DLD1 (cell line): ENCODE measurements at regions not wholly inside any gene's neighbourhood (a gene's known extent, or its start where the extent isn't known, plus 50 kb on each side); places are given as distances from the start of the nearest gene placed in this dataset.
"Not testable (repeated sequence)": the region's sequence is repeated elsewhere in the genome, so short reads cannot be mapped to it uniquely, and the experiment has no call there.

Experiments used
- in situ Hi-C: cut with HindIII; loops from 2 replicates; pipeline ENCODE4 v1.10.0; 2017; ENCODE audit warnings: low sequenced_read_pairs

GRCh38 chr1:91099746-91100621, 78.1 kb upstream of the ZNF644 start:
- in situ Hi-C loops = no loop called here

GRCh38 chr1:91098299-91098906, 76.6 kb upstream of the ZNF644 start:
- in situ Hi-C loops = no loop called here

DNA sequence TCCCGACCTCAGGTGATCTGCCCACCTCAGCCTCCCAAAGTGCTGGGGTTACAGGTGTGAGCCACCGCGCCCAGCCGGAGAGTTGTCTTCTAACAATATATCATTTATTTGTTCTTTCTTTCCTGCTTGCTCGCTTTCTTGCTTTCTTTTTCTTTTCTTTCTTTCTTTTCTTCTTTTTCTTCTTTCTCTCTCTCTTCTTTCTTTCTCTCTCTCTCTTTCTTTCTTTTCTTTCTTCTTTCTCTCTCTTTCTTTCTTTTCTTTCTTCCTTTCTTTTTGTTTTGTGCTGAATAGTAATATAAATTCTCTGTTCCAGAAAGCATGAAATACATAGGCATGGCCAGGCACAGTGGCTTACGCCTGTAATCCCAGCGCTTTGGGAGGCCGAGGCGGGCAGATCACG, 73.5 kb upstream of the ZNF644 start:
- in situ Hi-C loops = not testable (repeated sequence)

GRCh38 chr1:91092503-91092902, 70.7 kb upstream of the ZNF644 start:
- in situ Hi-C loops = loop anchor here (5.0 kb wide), 1 partner anchor 55 kb away; no protein-coding TSS in a partner anchor

DNA sequence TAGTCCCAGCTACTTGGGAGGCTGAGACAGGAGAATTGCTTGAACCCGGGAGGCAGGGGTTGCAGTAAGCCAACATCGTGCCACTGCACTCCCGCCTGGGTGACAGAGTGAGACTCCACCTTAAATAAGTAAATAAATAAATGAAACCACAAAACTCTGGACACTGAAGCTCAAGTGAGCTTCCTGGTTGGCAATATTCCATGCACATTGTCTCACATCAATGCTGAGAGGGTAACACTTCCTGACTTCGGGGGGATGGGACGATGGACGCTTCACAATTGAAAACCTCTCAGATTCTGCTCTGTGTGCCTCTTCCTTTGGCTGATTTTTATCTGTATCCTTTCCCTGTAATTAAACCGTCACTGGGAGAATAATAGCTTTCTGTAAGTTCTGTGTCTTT, 70.0 kb upstream of the ZNF644 start:
- in situ Hi-C loops = loop anchor here (5.0 kb wide), 1 partner anchor 55 kb away; no protein-coding TSS in a partner anchor

DNA sequence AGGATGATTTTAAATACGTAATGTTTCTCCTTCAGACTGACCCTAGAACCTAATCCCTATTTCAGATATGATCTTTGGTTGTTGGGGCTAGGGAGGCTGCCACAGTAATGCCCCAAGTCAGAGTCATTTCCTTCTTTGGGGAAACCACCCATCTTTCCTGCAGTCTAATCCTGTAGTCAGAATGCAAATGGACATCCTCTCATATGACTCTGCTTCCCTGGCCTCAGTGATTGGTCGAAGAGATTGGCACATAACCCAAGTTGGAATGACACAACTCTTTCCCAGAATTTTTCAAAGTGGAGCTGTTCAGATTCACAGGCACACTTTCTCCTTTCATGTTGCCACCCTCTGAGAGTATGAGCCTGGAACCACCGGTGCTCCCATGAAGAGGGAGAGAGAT, 58.8 kb upstream of the ZNF644 start:
- in situ Hi-C loops = no loop called here

DNA sequence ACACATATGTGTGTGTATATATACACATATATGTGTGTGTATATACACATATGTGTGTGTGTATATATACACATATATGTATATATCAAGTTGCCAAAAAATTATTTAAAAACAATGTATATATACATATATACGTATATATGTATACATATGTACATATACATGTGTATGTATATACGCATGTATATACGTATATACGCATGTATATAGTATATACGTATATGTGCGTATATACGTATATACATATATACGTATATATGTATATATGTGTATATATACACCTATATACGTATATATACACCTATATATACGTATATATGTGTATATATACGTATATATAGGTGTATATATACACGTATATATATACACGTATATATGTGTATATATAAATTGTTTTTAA, 57.0 kb upstream of the ZNF644 start:
- in situ Hi-C loops = no loop called here

- in situ Hi-C loops = no loop called here
Measured at GRCh38 chr1:91076834-91077233, 55.0 kb upstream of the ZNF644 start.

DNA sequence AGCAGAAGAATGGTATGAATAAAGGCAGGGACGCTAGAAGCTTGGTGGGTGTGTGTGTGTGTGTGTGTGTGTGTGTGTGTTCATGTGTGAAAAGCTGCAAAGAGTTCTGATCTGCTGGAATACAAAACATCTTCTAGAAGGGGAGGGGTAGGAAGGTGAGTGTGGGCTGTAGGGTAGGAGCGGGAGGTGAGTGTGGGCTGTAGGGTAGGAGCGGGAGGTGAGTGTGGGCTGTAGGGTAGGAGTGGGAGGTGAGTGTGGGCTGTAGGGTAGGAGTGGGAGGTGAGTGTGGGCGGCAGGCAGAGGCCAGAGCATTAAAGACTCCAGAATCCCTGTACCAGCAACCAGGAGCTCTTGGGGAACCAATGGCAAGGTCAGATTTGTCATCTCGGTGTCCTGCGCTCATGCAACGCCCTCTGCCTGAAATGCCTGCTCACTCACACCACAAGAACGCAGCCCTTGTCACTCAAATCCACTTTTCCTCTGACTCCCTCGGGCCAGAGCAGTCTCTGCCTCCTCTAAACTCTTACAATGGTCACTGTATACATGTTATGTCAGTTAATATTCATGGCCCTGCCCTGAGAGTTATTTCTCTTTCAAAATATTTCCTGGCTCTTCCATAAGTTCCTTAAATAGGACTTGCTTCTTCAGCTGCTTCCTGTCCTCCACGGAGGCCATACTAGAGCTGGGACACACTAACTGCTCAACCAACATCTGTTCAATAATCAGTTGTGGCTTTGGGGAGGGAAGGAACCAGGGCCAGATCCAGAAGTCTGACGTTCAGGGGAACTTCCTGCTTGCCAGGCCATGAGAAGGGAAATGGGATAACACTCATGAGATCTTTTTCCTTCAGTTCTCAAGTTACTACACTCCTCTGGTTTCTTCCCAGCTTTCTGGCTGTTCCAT, 53.6 kb upstream of the ZNF644 start:
- in situ Hi-C loops = no loop called here

GRCh38 chr1:91073299-91073698, 51.5 kb upstream of the ZNF644 start:
- in situ Hi-C loops = no loop called here

DNA sequence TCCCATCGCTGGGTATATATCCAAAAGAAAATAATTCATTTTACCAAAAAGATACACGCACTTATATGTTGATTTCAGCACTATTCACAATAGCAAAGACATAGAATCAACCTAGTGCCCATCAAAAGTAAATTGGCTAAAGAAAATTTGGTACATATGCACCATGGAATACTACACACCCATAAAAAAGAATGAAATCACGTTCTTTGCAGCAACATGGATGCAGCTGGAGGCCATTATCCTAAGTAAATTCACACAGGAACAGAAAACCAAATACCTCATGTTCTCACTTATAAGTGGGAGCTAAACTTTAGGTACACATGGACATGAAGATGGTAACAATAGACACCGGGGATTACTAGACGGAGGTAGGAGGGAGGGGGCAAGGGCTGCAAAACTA, 50.0 kb upstream of the ZNF644 start:
- in situ Hi-C loops = no loop called here
